Osteocyte (in vitro differentiated cells): ENCODE measurements at regions not wholly inside any gene's neighbourhood (a gene's known extent, or its start where the extent isn't known, plus 50 kb on each side); places are given as distances from the start of the nearest gene placed in this dataset.

Experiments
- DNase-seq: peaks from one replicate; pipeline ENCODE4 v3.0.0; 2021; ENCODE audit warnings: mixed read lengths; ENCODE audit not compliant: unreplicated experiment; ENCODE audit errors: extremely low spot score
- H3K27ac Mint-ChIP-seq: one replicate; pipeline ENCODE4 v1.8.0; 2021; ENCODE audit warnings: mild to moderate bottlenecking, mixed read lengths; ENCODE audit not compliant: unreplicated experiment
- H3K27me3 Mint-ChIP-seq: one replicate; pipeline ENCODE4 v1.8.0; 2021; ENCODE audit warnings: mixed read lengths; ENCODE audit not compliant: unreplicated experiment
- H3K36me3 Mint-ChIP-seq: one replicate; pipeline ENCODE4 v1.8.0; 2021; ENCODE audit warnings: mixed read lengths; ENCODE audit not compliant: unreplicated experiment
- H3K4me1 Mint-ChIP-seq: one replicate; pipeline ENCODE4 v1.8.0; 2021; ENCODE audit warnings: mixed read lengths; ENCODE audit not compliant: unreplicated experiment
- H3K4me3 Mint-ChIP-seq: one replicate; pipeline ENCODE4 v1.8.0; 2021; ENCODE audit warnings: mild to moderate bottlenecking, moderate library complexity, mixed read lengths; ENCODE audit not compliant: unreplicated experiment
- H3K9me3 Mint-ChIP-seq: one replicate; pipeline ENCODE4 v1.8.0; 2021; ENCODE audit warnings: mixed read lengths; ENCODE audit not compliant: unreplicated experiment
- TF ChIP-seq, protein P1 (sequence below): fragments of 200-600 bp; sonication (generic); IDR thresholded peaks from 2 replicates; pipeline ENCODE4 v1.5.0; 2021; ENCODE audit warnings: antibody characterized with exemption, mild to moderate bottlenecking, moderate library complexity

- Mint-ChIP-seq H3K4me3 (no peak overlapping the region), H3K27ac (no peak overlapping the region), H3K4me1 (no peaks in the 10 kb centered on the region), H3K9me3 (no peaks in the 10 kb centered on the region), H3K27me3 (peaks cover 10% of the 10 kb centered on the region), H3K36me3 (no peaks in the 10 kb centered on the region)
- TF ChIP-seq, protein P1, sequence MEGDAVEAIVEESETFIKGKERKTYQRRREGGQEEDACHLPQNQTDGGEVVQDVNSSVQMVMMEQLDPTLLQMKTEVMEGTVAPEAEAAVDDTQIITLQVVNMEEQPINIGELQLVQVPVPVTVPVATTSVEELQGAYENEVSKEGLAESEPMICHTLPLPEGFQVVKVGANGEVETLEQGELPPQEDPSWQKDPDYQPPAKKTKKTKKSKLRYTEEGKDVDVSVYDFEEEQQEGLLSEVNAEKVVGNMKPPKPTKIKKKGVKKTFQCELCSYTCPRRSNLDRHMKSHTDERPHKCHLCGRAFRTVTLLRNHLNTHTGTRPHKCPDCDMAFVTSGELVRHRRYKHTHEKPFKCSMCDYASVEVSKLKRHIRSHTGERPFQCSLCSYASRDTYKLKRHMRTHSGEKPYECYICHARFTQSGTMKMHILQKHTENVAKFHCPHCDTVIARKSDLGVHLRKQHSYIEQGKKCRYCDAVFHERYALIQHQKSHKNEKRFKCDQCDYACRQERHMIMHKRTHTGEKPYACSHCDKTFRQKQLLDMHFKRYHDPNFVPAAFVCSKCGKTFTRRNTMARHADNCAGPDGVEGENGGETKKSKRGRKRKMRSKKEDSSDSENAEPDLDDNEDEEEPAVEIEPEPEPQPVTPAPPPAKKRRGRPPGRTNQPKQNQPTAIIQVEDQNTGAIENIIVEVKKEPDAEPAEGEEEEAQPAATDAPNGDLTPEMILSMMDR = no peak
- no peak for DNase-seq
Observed at GRCh38 chr13:73397496-73398305, 338.9 kb downstream of the KLF5 start.

DNA sequence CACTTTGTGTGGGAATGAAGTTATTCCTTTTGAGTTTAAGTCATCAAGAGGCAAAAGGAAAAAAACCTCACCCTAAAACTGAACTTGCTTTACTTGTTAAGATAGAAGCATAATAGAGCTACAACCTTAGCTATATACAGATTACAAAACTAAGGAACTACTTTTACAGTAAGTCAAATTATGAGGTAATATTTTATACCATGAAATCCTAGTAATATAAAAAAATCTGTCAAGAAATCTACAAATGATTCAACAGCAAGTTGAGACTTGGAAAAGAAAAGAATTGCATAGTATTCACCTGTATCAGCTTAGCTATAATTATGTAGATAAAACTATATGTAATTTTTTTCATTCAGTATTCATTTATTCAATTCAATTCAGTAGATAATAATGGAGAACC is 335.3 kb downstream of the KLF5 start:
- TF ChIP-seq, protein P1 = no peak
- Mint-ChIP-seq H3K9me3 (peaks cover 6% of the 10 kb centered on the region), H3K4me3 (no peak overlapping the region), H3K27me3 (peaks cover 10% of the 10 kb centered on the region), H3K4me1 (no peaks in the 10 kb centered on the region), H3K27ac (no peak overlapping the region), H3K36me3 (no peaks in the 10 kb centered on the region)
- DNase-seq = no peak

DNA sequence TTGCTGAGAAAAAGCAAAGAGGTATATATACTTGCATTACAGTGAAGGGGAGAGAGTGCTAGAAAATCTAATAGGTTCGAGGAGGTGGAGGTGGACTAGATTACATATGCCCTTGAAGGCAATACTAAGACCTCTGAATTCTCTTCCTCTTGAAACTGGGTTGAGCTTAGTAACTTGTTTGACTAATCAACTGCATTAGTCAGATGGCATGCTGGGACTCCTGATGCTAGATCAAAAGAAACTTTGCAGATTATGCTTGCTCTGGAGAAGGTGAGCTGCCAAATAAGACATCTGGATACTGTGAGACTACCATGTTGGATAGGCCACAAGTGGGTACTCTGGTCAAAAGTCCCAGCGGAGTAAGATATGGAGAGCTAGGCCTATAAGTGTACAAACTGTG is 331.3 kb downstream of the KLF5 start:
- Mint-ChIP-seq H3K36me3 (no peaks in the 10 kb centered on the region), H3K4me3 (no peak overlapping the region), H3K4me1 (no peaks in the 10 kb centered on the region), H3K27ac (no peak overlapping the region), H3K27me3 (peaks cover 3% of the 10 kb centered on the region), H3K9me3 (peaks cover 6% of the 10 kb centered on the region)
- no peak for DNase-seq
- TF ChIP-seq, protein P1 = no peak

DNA sequence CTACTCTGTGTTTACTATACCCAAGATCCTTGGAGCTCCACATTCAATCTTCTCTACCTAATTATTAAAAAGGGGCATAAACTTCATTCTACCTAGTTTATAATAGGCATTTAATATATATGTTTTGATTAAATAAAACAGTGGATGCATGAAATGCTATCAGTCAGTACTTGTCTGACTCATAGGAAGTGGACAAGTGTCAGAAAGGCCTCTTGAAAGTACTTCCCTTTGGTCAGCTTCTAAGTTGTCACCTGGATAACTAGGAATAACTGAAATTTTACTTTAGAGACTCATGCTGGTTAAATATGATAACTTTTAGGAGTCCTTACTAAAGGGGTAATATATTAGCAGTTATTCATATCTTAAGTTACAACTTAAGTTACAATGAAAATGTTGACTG is 329.8 kb downstream of the KLF5 start:
- TF ChIP-seq, protein P1 = no peak
- Mint-ChIP-seq H3K9me3 (peaks cover 6% of the 10 kb centered on the region), H3K36me3 (no peaks in the 10 kb centered on the region), H3K4me1 (no peaks in the 10 kb centered on the region), H3K4me3 (no peak overlapping the region), H3K27me3 (no peaks in the 10 kb centered on the region), H3K27ac (no peak overlapping the region)
- no peak for DNase-seq

- no peak overlapping the region for H3K4me3 Mint-ChIP-seq
- H3K9me3 Mint-ChIP-seq = peaks cover 6% of the 10 kb centered on the region
- no peak overlapping the region for H3K27ac Mint-ChIP-seq
- no peaks in the 10 kb centered on the region for H3K36me3 Mint-ChIP-seq
- TF ChIP-seq, protein P1 = no peak
- H3K27me3 Mint-ChIP-seq = peaks cover under 1% of the 10 kb centered on the region
- H3K4me1 Mint-ChIP-seq = no peaks in the 10 kb centered on the region
- DNase-seq = no peak
Observed at GRCh38 chr13:73387318-73387717, 328.5 kb downstream of the KLF5 start.
